Loucy (cell line): ENCODE measurements at regions not wholly inside any gene's neighbourhood (a gene's known extent, or its start where the extent isn't known, plus 50 kb on each side); places are given as distances from the start of the nearest gene placed in this dataset.

Experiments used
- CTCF ChIP-seq: fragments of 200-600 bp; sonication (generic); conservative IDR thresholded peaks from 2 replicates; pipeline ENCODE4 v1.5.1; 2014; ENCODE audit warnings: mild to moderate bottlenecking, antibody characterized with exemption, low read length
- EZH2phosphoT487 ChIP-seq: fragments of 200-600 bp; IDR thresholded peaks from 2 replicates; pipeline ENCODE4 v1.6.1; 2018; ENCODE audit warnings: antibody characterized with exemption, mild to moderate bottlenecking, moderate library complexity, borderline replicate concordance

GRCh38 chr4:114057746-114058145 lies 78.3 kb upstream of the ARSJ start:
- TF ChIP-seq CTCF (no peak), EZH2phosphoT487 (no peak)
